GM12892 (cell line): ENCODE measurements at regions not wholly inside any gene's neighbourhood (a gene's known extent, or its start where the extent isn't known, plus 50 kb on each side); places are given as distances from the start of the nearest gene placed in this dataset.

Experiments used
- POLR2A ChIP-seq: IDR thresholded peaks from 2 replicates; pipeline ENCODE4 v1.6.1; 2011; ENCODE audit warnings: low read depth, low read length, control low read depth
- POLR2AphosphoS5 ChIP-seq: IDR thresholded peaks from 2 replicates; pipeline ENCODE4 v1.6.1; 2011; ENCODE audit warnings: low read depth, low read length, control low read depth
- TAF1 ChIP-seq: IDR thresholded peaks from 2 replicates; pipeline ENCODE4 v1.6.1; 2011; ENCODE audit warnings: low read depth, mild to moderate bottlenecking, control low read depth, low read length, borderline replicate concordance

DNA sequence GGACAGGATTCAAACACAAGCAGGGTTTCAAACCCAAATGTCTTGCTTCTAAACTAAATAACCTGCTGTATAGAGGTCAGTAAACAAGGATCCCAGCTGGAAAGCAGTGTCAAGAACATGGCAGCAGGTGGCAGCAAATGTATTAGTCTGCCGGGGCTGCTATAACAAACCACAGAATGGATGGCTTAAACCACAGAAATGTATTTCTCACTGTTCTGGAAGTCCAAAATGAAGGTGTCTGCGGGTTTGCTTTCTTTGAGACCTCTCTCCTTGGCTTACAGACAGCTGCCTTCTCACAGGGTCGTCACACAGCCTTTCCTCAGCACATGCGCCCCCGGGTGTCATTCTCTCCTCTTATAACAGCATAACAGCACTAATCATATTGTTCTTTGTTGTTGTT lies 65.1 kb upstream of the LRRC55 start:
- TF ChIP-seq POLR2A = no peak
- TF ChIP-seq POLR2AphosphoS5 = no peak
- TF ChIP-seq TAF1 = no peak
